ENCODE measurements at regions not wholly inside any gene's neighbourhood (a gene's known extent, or its start where the extent isn't known, plus 50 kb on each side); places are given as distances from the start of the nearest gene placed in this dataset.

DNA sequence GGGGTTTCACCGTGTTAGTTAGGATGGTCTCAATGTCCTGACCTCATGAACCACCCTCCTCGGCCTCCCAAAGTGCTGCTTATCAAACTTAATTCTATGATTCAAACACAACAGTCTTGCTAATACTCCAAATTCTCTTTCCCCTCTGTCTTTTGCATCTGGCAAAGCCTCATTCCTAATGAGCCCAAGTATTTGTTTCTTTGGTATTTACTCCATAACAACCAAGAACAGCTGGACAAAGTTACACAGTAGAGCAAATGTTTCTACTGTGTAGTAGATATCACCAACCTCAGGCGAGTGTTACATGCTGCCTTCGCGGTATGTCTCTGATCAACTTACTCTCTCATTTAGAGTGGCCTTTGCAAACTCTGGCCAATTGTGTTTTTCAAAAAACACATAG, 195.8 kb upstream of the KCNN2 start:
- Histone ChIP-seq H3K9me2 (replicated peaks; ENCODE audit: insufficient read depth, low read length) (no peaks in the 10 kb centered on the region), H3K9ac (ENCODE audit: low read length) (no peak overlapping the region), H3K4me3 (ENCODE audit: insufficient read depth, low read length, poor library complexity, severe bottlenecking) (no peak overlapping the region), H3K27ac (ENCODE audit: low read depth, low read length) (no peak overlapping the region), H3K36me3 (ENCODE audit: low read length) (no peaks in the 10 kb centered on the region), H3K4me2 (ENCODE audit: low read depth, low read length, poor library complexity, severe bottlenecking) (no peak overlapping the region), H3K79me2 (ENCODE audit: insufficient read depth, low read length) (no peaks in the 10 kb centered on the region), H3F3A (ENCODE audit: insufficient read depth) (no peaks in the 10 kb centered on the region), H3K9me3 (ENCODE audit: insufficient read depth, low read length) (no peaks in the 10 kb centered on the region), H3K27me3 (ENCODE audit: low read length) (no peaks in the 10 kb centered on the region), H2AFZ (ENCODE audit: low read depth, low read length, severe bottlenecking) (no peak overlapping the region), H4K20me1 (ENCODE audit: low read depth, low read length) (no peaks in the 10 kb centered on the region)
- TF ChIP-seq EZH2phosphoT487 (conservative IDR thresholded peaks at IDR 0.05; ENCODE audit: low read length), result no peak
- TF ChIP-seq CTCF (IDR thresholded peaks at IDR 0.05; ENCODE audit: insufficient read depth, low read length, poor library complexity, severe bottlenecking), result no peak

GRCh38 chr5:114174131-114174530, 187.7 kb upstream of the KCNN2 start:
- Histone ChIP-seq H3F3A (ENCODE audit: insufficient read depth) (no peaks in the 10 kb centered on the region), H3K36me3 (ENCODE audit: low read length) (no peaks in the 10 kb centered on the region), H3K9me3 (ENCODE audit: insufficient read depth, low read length) (no peaks in the 10 kb centered on the region), H3K9ac (ENCODE audit: low read length) (no peak overlapping the region), H3K79me2 (ENCODE audit: insufficient read depth, low read length) (no peaks in the 10 kb centered on the region), H3K27ac (ENCODE audit: low read depth, low read length) (no peak overlapping the region), H3K4me3 (ENCODE audit: insufficient read depth, low read length, poor library complexity, severe bottlenecking) (no peak overlapping the region), H2AFZ (ENCODE audit: low read depth, low read length, severe bottlenecking) (no peak overlapping the region), H3K4me2 (ENCODE audit: low read depth, low read length, poor library complexity, severe bottlenecking) (no peak overlapping the region), H3K27me3 (ENCODE audit: low read length) (no peaks in the 10 kb centered on the region), H4K20me1 (ENCODE audit: low read depth, low read length) (no peaks in the 10 kb centered on the region), H3K9me2 (replicated peaks; ENCODE audit: insufficient read depth, low read length) (no peaks in the 10 kb centered on the region; the same call in 1 of the 2 replicates)
- TF ChIP-seq EZH2phosphoT487 (conservative IDR thresholded peaks at IDR 0.05; ENCODE audit: low read length) (no peak), CTCF (IDR thresholded peaks at IDR 0.05; ENCODE audit: insufficient read depth, low read length, poor library complexity, severe bottlenecking) (no peak)

DNA sequence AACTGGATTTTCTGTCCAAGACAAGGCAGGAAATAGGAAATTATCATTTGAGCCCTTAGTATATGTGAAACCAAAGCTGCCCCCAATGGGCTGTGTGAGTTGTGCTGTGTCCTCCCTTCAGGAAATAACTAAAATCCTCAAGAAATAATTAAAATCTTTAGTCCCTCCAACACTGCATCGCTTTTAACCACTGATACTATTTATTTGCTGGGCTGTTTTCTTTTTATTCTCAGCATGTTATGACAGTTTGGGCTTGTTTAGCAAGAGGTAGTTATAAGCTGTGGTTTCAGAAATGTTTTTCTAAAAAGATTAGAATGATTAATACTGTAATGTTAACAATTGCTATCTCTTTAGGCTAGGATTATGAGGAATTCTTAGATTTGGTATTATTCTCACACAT, 187.0 kb upstream of the KCNN2 start:
- no peaks in the 10 kb centered on the region for H3F3A ChIP-seq (ENCODE audit: insufficient read depth)
- no peaks in the 10 kb centered on the region; the same call in 1 of the 2 replicates for H3K9me2 ChIP-seq (replicated peaks; ENCODE audit: insufficient read depth, low read length)
- H3K4me3 ChIP-seq (ENCODE audit: insufficient read depth, low read length, poor library complexity, severe bottlenecking), result no peak overlapping the region
- no peak overlapping the region for H3K9ac ChIP-seq (ENCODE audit: low read length)
- H3K36me3 ChIP-seq (ENCODE audit: low read length), result no peaks in the 10 kb centered on the region
- TF ChIP-seq CTCF (IDR thresholded peaks at IDR 0.05; ENCODE audit: insufficient read depth, low read length, poor library complexity, severe bottlenecking), result no peak
- TF ChIP-seq EZH2phosphoT487 (conservative IDR thresholded peaks at IDR 0.05; ENCODE audit: low read length), result no peak
- H3K9me3 ChIP-seq (ENCODE audit: insufficient read depth, low read length), result no peaks in the 10 kb centered on the region
- H3K27me3 ChIP-seq (ENCODE audit: low read length), result no peaks in the 10 kb centered on the region
- no peaks in the 10 kb centered on the region for H3K79me2 ChIP-seq (ENCODE audit: insufficient read depth, low read length)
- no peak overlapping the region for H3K27ac ChIP-seq (ENCODE audit: low read depth, low read length)
- no peak overlapping the region for H2AFZ ChIP-seq (ENCODE audit: low read depth, low read length, severe bottlenecking)
- H4K20me1 ChIP-seq (ENCODE audit: low read depth, low read length), result no peaks in the 10 kb centered on the region
- no peak overlapping the region for H3K4me2 ChIP-seq (ENCODE audit: low read depth, low read length, poor library complexity, severe bottlenecking)

Measured in SU-DHL-6 (cell line).